Upper lobe of left lung (tissue), 6 donors: ENCODE measurements at regions not wholly inside any gene's neighbourhood (a gene's known extent, or its start where the extent isn't known, plus 50 kb on each side); places are given as distances from the start of the nearest gene placed in this dataset.
A peak's percentile ranks its signal among the peaks of the same experiment; 100 is the strongest.

Source experiments
- ATAC-seq, 2 donors: fragments of 200-7000 bp; cut with Tn5 transposase; one replicate each; pipeline ENCODE4 v1.9.1; 2022; ENCODE audit warnings: mild to moderate bottlenecking in 2 of 2, moderate library complexity in 2 of 2; ENCODE audit not compliant: low FRiP score in 2 of 2
- DNase-seq, 2 donors: peaks; one replicate each; pipeline ENCODE4 v3.0.0-alpha.2; 2019 to 2020
- H3K27ac ChIP-seq, 4 donors: fragments of 200-600 bp; sonication (generic); one replicate each; pipeline ENCODE4 v1.5.1; 2016 to 2019
- H3K27me3 ChIP-seq, 4 donors: fragments of 200-600 bp; sonication (generic); one replicate each; pipeline ENCODE4 v1.5.1; 2017 to 2019
- H3K36me3 ChIP-seq, 4 donors: fragments of 200-600 bp; sonication (generic); one replicate each; pipeline ENCODE4 v1.5.1; 2016 to 2019
- H3K4me1 ChIP-seq, 4 donors: fragments of 200-600 bp; sonication (generic); one replicate each; pipeline ENCODE4 v1.5.1; 2018 to 2019
- H3K4me3 ChIP-seq, 4 donors: fragments of 200-600 bp; sonication (generic); one replicate each; pipeline ENCODE4 v1.5.1; 2017 to 2019; ENCODE audit warnings: mild to moderate bottlenecking in 2 of 4, moderate library complexity in 1 of 4
- H3K9me3 ChIP-seq, 4 donors: fragments of 200-600 bp; sonication (generic); one replicate each; pipeline ENCODE4 v1.5.1; 2018 to 2019
- EP300 ChIP-seq, 4 donors: sonication (generic); formaldehyde crosslinking; IDR thresholded peaks; one replicate each; pipeline ENCODE4 v1.5.1; 2017; ENCODE audit warnings: antibody characterized with exemption in 4 of 4, control low read depth in 2 of 4
- POLR2A ChIP-seq, 4 donors: fragments of 450-650 bp; IDR thresholded peaks; one replicate each; pipeline ENCODE4 v1.5.1; 2016 to 2017; ENCODE audit warnings: antibody characterized with exemption in 4 of 4, mild to moderate bottlenecking in 2 of 4
- POLR2AphosphoS5 ChIP-seq, 2 donors: sonication (generic); formaldehyde crosslinking; IDR thresholded peaks; one replicate each; pipeline ENCODE4 v1.5.1; 2017; ENCODE audit warnings: antibody characterized with exemption in 2 of 2
- WGBS, 2 donors: methylation state at CpG; one replicate each; pipeline ENCODE4 v1.1.5; 2017 to 2018; 5-methylcytosine and 5-hydroxymethylcytosine counted together
- TF ChIP-seq, protein P1 (sequence below), 6 experiments: fragments of 450-650 bp in 4 of 6; fragments of 200-600 bp in 2 of 6; sonication (generic) in 2 of 6; IDR thresholded peaks; one replicate each; pipeline ENCODE4 v1.5.1; 2016 to 2019; ENCODE audit warnings: antibody characterized with exemption in 6 of 6
- donor health status: DM: no; HTN: no; CAD: no; lungs with moderate emphysema.
- donor health status: DM: no; HTN: yes; CAD: no; lungs with severe emphysema.

- Histone ChIP-seq H3K27me3 (no peaks in the 10 kb centered on the region), H3K4me1 (peaks cover 0 to 9% (median 9%) of the 10 kb centered on the region in 4 donors), H3K27ac (no peak overlapping the region), H3K36me3 (no peaks in the 10 kb centered on the region), H3K9me3 (no peaks in the 10 kb centered on the region), H3K4me3 (no peak overlapping the region)
- DNase-seq (no peak), ATAC-seq (no peak)
- TF ChIP-seq EP300 (IDR thresholded peaks at IDR 0.05): no peak
- no peak for TF ChIP-seq POLR2A (IDR thresholded peaks at IDR 0.05)
- TF ChIP-seq, protein P1, sequence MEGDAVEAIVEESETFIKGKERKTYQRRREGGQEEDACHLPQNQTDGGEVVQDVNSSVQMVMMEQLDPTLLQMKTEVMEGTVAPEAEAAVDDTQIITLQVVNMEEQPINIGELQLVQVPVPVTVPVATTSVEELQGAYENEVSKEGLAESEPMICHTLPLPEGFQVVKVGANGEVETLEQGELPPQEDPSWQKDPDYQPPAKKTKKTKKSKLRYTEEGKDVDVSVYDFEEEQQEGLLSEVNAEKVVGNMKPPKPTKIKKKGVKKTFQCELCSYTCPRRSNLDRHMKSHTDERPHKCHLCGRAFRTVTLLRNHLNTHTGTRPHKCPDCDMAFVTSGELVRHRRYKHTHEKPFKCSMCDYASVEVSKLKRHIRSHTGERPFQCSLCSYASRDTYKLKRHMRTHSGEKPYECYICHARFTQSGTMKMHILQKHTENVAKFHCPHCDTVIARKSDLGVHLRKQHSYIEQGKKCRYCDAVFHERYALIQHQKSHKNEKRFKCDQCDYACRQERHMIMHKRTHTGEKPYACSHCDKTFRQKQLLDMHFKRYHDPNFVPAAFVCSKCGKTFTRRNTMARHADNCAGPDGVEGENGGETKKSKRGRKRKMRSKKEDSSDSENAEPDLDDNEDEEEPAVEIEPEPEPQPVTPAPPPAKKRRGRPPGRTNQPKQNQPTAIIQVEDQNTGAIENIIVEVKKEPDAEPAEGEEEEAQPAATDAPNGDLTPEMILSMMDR (IDR thresholded peaks at IDR 0.05): no peak
- no peak for TF ChIP-seq POLR2AphosphoS5 (IDR thresholded peaks at IDR 0.05)
- 67 to 71% methylated on average over 4 of the region's 4 CpGs for WGBS, 2 donors
Measured at GRCh38 chr6:163739966-163740365, 325.4 kb downstream of the QKI start.

GRCh38 chr6:163739408-163739725, 324.8 kb downstream of the QKI start:
- no peak for TF ChIP-seq EP300 (IDR thresholded peaks at IDR 0.05)
- TF ChIP-seq, protein P1 (IDR thresholded peaks at IDR 0.05): no peak
- TF ChIP-seq POLR2A (IDR thresholded peaks at IDR 0.05): no peak
- TF ChIP-seq POLR2AphosphoS5 (IDR thresholded peaks at IDR 0.05): no peak
- Histone ChIP-seq H3K36me3 (no peaks in the 10 kb centered on the region), H3K4me1 (peaks cover 0 to 9% (median 9%) of the 10 kb centered on the region in 4 donors), H3K27me3 (no peaks in the 10 kb centered on the region), H3K9me3 (no peaks in the 10 kb centered on the region), H3K27ac (peak overlapping the region in 1 of 4 donors; percentile 36), H3K4me3 (no peak overlapping the region)
- ATAC-seq (no peak), DNase-seq (no peak)

- no peak for DNase-seq
- 79 to 82% methylated on average over 3 of the region's 3 CpGs for WGBS, 2 donors
- ATAC-seq: no peak
- Histone ChIP-seq H3K36me3 (no peaks in the 10 kb centered on the region), H3K4me1 (peaks cover 0 to 9% (median 9%) of the 10 kb centered on the region in 4 donors), H3K27ac (peak overlapping the region in 2 of 4 donors; percentile 12 to 36), H3K4me3 (no peak overlapping the region), H3K27me3 (no peaks in the 10 kb centered on the region), H3K9me3 (no peaks in the 10 kb centered on the region)
- TF ChIP-seq, protein P1 (IDR thresholded peaks at IDR 0.05): no peak
- no peak for TF ChIP-seq EP300 (IDR thresholded peaks at IDR 0.05)
- no peak for TF ChIP-seq POLR2A (IDR thresholded peaks at IDR 0.05)
- TF ChIP-seq POLR2AphosphoS5 (IDR thresholded peaks at IDR 0.05): no peak
Measured at GRCh38 chr6:163738725-163739407, 324.3 kb downstream of the QKI start.

DNA sequence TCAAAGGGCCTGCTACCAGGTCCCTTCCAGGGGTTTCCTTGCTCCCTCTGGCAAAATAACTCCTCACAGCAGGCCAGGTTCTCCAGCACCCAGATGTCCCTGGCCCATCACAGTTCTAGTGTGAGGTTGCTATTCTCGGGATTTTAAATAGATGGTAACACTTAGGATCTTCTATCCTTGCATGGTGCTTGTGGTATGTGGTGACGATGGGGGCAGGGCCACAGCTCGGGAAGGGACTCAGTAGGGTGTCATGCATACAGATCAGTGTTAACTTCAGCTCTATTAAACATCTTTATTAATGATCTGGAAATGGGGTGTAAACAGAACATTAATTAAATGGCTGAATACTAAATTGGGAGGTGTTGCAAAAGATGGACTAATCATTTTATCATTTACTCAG, 323.8 kb downstream of the QKI start:
- TF ChIP-seq EP300 (IDR thresholded peaks at IDR 0.05) (no peak), POLR2AphosphoS5 (IDR thresholded peaks at IDR 0.05) (no peak), POLR2A (IDR thresholded peaks at IDR 0.05) (no peak)
- TF ChIP-seq, protein P1 (IDR thresholded peaks at IDR 0.05): no peak
- Histone ChIP-seq H3K36me3 (no peaks in the 10 kb centered on the region), H3K4me3 (no peak overlapping the region), H3K27ac (peak overlapping the region in 1 of 4 donors; percentile 12), H3K9me3 (no peaks in the 10 kb centered on the region), H3K4me1 (peaks cover 0 to 9% (median 9%) of the 10 kb centered on the region in 4 donors), H3K27me3 (no peaks in the 10 kb centered on the region)
- WGBS, 2 donors: 86% methylated on average over 3 of the region's 3 CpGs
- DNase-seq (no peak), ATAC-seq (no peak)

DNA sequence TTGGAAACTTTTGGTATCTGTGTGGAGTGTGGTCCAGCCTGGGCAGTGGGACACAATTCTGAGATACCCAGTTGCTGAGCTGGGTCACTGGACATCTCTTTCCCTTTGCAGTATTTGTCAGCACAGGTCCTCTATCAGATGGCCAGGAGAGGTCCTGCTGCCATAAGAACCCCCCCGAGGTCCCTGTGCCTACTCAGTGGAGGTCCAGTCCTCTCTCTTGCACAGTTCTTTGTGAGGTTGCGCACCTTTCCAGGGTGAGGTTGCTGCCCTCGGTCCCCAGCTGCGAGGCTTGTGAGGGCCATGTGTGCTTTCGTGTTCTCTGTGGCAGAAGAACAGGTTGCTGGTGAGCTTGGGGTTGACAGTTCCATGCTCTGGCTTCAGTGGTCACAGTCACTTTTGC, 320.6 kb downstream of the QKI start:
- Histone ChIP-seq H3K4me3 (no peak overlapping the region), H3K4me1 (peaks cover 0 to 9% (median 9%) of the 10 kb centered on the region in 4 donors), H3K36me3 (no peaks in the 10 kb centered on the region), H3K9me3 (no peaks in the 10 kb centered on the region), H3K27ac (no peak overlapping the region), H3K27me3 (no peaks in the 10 kb centered on the region)
- no peak for ATAC-seq
- WGBS, 2 donors: 97% methylated on average over 5 of the region's 5 CpGs
- TF ChIP-seq POLR2AphosphoS5 (IDR thresholded peaks at IDR 0.05) (no peak), POLR2A (IDR thresholded peaks at IDR 0.05) (no peak), EP300 (IDR thresholded peaks at IDR 0.05) (no peak)
- TF ChIP-seq, protein P1 (IDR thresholded peaks at IDR 0.05): no peak
- DNase-seq: no peak
